GM20000 (cell line): ENCODE measurements at regions not wholly inside any gene's neighbourhood (a gene's known extent, or its start where the extent isn't known, plus 50 kb on each side); places are given as distances from the start of the nearest gene placed in this dataset.

Experiments
- DNase-seq: peaks from one replicate; pipeline ENCODE4 v3.0.0; 2012; ENCODE audit warnings: low spot score
- CTCF ChIP-seq: IDR thresholded peaks from 2 replicates; pipeline ENCODE4 v1.5.1; 2012; ENCODE audit warnings: mild to moderate bottlenecking, control low read depth; ENCODE audit errors: extremely low read depth, missing control alignments

DNA sequence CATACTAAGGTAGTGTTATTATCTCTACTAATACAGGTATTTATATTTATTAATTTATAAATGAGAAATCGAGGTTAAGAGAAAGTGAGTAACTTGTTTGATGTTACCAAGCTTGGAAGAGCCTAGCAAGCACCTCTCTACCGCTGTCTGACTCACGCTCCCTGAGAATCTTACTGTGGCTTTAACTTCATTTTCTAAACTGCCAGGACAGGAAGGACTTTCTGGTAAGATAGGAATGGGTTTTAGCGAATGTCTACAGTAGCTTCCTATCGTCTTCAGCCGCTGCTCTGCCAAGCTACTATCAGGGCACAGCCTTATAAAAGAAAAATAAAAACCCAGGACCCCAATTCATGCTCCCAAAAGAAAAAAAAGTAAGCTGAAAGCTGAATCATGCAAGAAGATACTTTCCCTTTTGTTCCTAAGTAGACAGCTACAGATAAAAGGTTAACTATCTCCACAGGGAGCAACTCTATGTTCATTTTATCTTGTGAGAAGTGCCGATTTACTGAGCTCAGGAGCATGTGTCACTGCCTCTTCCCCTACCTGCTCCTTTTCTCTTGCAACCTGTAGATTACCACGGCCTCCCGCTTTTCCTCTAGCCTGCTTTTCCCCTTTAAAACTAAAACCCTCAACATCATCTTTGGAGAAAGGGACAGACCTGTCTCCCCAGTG is 60.2 kb downstream of the THNSL1 start:
- TF ChIP-seq CTCF = no peak
- DNase-seq = no peak

DNA sequence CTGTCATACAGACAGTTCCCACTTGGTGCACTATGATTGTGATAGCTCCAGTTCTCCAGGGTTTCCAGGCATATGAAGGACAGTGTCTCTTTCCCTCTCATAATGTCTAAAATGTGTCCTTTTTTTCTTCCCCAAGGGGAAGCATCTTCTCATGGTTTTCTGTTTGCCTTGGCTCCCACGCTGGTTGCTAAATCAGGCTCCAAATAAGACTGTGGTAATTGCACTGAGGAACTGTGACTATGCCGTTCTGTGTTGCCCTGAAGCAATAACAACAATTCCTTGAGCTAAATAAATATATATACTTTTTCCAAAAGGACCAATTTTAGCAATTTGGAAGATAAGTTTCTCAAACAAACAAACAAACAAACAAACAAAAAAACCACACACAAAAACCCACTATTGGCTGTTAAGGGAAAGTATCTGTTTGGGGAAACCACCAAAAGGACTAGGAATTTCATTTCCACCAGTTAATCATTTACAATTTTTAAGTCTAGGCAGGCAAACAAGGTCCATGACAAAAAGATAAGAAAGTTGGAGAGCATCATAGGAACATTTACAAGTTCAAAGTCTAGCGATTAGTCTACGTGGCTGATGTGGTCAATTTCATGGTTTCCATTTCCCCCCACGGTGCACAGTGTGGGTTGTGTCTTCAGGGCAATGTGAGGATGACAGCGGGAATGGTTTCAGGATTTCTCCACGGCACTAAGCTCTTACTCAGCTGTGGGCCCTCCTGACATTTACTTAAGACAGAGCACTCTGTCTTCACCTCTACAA is 62.4 kb downstream of the THNSL1 start:
- no peak for TF ChIP-seq CTCF
- no peak for DNase-seq

- TF ChIP-seq CTCF = peak; percentile 72
- peak; percentile 61 for DNase-seq
These were observed 64.6 kb downstream of the THNSL1 start for GRCh38 chr10:25080880-25081581.

DNA sequence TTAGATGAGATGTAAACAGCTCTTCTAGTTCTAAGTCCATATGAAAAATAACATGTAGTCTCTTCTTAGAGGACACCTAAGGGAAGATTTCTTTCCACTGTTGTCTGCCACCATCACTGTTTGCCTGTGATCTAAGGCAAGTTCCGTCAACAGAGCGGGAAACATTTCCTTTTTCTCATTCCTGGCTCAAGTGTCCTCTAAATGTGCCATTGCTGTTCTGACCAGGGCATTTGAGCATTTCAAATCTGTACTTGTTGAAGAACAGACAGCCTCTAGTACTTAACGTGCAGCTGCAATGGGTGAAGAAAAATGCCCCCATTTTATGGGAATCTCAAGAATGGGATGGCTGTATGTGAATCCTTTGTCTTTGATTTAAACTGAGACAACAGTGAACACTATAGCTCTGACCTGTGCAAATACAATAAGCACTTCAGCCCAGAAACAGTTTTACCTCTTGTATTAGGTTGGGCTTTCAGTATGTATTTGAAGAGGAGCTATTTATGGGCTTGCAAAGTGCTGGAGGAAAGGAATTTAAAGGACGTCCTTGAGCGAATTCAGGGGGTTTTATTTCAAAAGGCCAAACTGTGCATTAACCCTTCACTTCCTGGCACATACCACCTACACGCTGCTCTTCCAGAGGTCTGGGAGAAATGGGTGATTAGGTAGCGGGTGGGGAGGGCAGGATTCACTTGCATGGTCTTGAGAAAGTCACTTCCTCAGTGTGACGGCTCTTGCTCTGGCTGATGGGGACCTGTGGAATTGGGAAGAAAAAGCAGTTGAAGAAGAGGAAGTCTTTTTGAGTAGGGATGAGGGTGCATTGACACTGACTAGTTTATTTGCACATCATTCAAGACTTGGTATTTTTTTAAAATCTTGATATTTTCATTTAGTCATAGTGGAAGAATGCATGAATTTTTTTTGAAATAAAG is 66.1 kb downstream of the THNSL1 start:
- DNase-seq = no peak
- TF ChIP-seq CTCF = no peak

- TF ChIP-seq CTCF = no peak
- no peak for DNase-seq
These were observed 67.2 kb downstream of the THNSL1 start for GRCh38 chr10:25083546-25084111.

DNA sequence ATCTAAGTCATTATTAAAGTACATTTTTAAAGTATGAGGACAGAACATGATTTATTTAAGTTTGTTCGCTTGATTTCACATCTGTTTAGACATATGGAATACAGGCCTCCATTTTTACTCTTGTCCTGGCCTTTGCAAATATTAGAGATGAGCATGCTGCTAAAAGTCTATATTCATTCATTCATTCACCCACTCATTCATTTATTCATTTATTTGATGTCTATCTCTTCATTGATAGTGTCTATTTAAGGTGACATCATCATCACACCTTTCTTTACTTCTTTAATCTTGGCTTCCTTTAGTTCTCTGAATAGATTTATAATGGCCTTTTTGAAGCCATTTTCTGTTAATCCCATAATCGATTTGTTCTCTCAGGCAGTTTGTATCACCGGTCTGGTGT is 68.0 kb downstream of the THNSL1 start:
- no peak for TF ChIP-seq CTCF

More for the DNA sequence above, 68.0 kb downstream of the THNSL1 start:
- no peak for DNase-seq
